ENCODE measurements at regions not wholly inside any gene's neighbourhood (a gene's known extent, or its start where the extent isn't known, plus 50 kb on each side); places are given as distances from the start of the nearest gene placed in this dataset.
A peak's percentile ranks its signal among the peaks of the same experiment; 100 is the strongest.

DNA sequence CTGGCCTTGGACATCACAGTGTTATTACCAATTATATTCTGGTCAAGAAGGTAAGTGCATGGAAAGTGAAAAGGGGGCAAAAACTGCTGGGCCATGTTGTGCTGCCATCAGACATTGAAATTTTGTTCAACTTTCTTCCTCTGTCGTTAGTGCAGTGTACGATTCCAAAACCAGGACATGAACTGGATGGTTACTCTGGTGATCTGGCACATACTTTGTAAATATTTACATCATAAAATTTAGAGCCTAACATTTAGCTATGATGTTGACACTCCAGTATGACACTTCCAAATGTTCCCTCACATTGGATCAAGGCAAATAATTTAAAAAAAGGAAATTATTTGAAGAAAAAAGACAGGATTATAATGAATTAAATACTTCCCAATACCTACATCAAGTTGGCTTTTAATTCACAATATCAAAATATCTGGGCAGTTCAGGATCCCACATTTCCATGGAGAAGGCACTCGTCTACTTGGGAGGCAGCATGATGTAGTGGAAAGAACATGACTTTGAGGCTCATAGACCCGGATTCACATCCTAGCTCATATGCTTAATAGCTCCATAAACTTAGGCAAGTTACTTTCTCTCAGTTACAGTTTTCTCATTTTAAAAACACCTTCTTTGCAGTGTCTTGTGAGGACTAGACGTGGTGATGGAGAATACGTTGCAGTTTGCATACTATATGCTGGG, 342.5 kb upstream of the MPDZ start:
- H4K12ac ChIP-seq (ENCODE audit: low read depth, low read length): no peak overlapping the region
- no peak overlapping the region for H2BK120ac ChIP-seq (ENCODE audit: insufficient read depth, low read length, poor library complexity)
- H3K18ac ChIP-seq (ENCODE audit: low read length): no peak overlapping the region
- no peak overlapping the region for H2BK5ac ChIP-seq (ENCODE audit: low read depth, low read length, poor library complexity)
- H3K27me3 ChIP-seq (ENCODE audit: insufficient read depth, low read length): no peaks in the 10 kb centered on the region
- no peak overlapping the region for H3K4me3 ChIP-seq (ENCODE audit: low read depth, low read length)
- no peak overlapping the region for H3K4me2 ChIP-seq (ENCODE audit: low read length)
- no peak for DNase-seq
- H3K14ac ChIP-seq (ENCODE audit: low read length): no peak overlapping the region
- H3K9ac ChIP-seq (ENCODE audit: low read length): no peak overlapping the region
- no peak overlapping the region for H2AFZ ChIP-seq (ENCODE audit: insufficient read depth, low read length, poor library complexity)
- no peak overlapping the region for H4K8ac ChIP-seq (ENCODE audit: low read depth, low read length)
- WGBS (ENCODE audit: extremely low coverage, insufficient coverage, insufficient read length): no CpG with 5 or more reads among the region's 6 CpGs
- peak overlapping the region; percentile 5 for H3K23ac ChIP-seq (ENCODE audit: low read length)
- no peaks in the 10 kb centered on the region for H3K9me3 ChIP-seq (ENCODE audit: insufficient read depth, low read depth, low read length)
- H2AK5ac ChIP-seq (ENCODE audit: low read length): no peak overlapping the region
- no peaks in the 10 kb centered on the region for H3K79me1 ChIP-seq (ENCODE audit: low read length)
- no peak overlapping the region for H4K91ac ChIP-seq (ENCODE audit: low read depth, low read length)
- H3K27ac ChIP-seq (ENCODE audit: low read depth, low read length): no peak overlapping the region
- H2BK12ac ChIP-seq (ENCODE audit: low read length): no peak overlapping the region
- H3K4ac ChIP-seq (ENCODE audit: low read depth, low read length): no peak overlapping the region
- H3K4me1 ChIP-seq (ENCODE audit: control insufficient read depth in 1 of 2, insufficient read depth in 2 of 2, low read length in 2 of 2): no peaks in the 10 kb centered on the region
- H3K36me3 ChIP-seq (ENCODE audit: control insufficient read depth in 1 of 2, insufficient read depth in 2 of 2, low read length in 2 of 2): no peaks in the 10 kb centered on the region
- no peaks in the 10 kb centered on the region for H3K79me2 ChIP-seq (ENCODE audit: control insufficient read depth, insufficient read depth, low read length, poor library complexity)

DNA sequence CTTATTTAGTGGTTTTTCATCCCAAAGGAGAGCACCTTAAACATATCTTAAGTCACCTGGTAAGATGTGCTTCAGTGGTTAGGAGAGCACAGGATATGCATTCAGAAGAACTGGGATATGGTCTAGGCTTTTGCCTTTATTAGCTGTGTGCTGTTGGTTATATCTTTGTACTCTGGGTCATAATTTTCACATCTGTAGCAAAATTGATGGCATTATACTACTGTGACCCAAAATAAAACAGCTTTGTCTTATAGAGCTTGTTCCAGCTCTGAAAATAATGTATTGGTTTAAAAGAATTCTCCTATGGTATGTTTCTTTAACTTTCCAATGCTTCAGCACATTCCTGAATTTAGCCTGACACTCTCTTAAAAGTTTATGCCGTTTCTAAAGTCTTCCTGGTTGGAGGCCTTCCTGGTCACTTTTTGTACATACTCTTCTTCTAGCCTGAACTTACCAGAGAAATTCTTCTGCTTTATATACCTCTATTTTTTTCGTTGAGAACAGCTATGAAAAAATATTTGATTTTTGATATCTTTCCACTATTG, 337.1 kb upstream of the MPDZ start:
- Histone ChIP-seq H2BK12ac (ENCODE audit: low read length) (no peak overlapping the region), H2AK5ac (ENCODE audit: low read length) (no peak overlapping the region), H3K18ac (ENCODE audit: low read length) (no peak overlapping the region), H3K36me3 (ENCODE audit: control insufficient read depth in 1 of 2, insufficient read depth in 2 of 2, low read length in 2 of 2) (no peaks in the 10 kb centered on the region), H3K79me1 (ENCODE audit: low read length) (no peaks in the 10 kb centered on the region), H3K9me3 (ENCODE audit: insufficient read depth, low read depth, low read length) (no peaks in the 10 kb centered on the region), H2AFZ (ENCODE audit: insufficient read depth, low read length, poor library complexity) (no peak overlapping the region), H4K12ac (ENCODE audit: low read depth, low read length) (no peak overlapping the region), H2BK120ac (ENCODE audit: insufficient read depth, low read length, poor library complexity) (no peak overlapping the region), H3K9ac (ENCODE audit: low read length) (no peak overlapping the region), H3K4me2 (ENCODE audit: low read length) (no peak overlapping the region), H3K4me3 (ENCODE audit: low read depth, low read length) (no peak overlapping the region), H3K23ac (ENCODE audit: low read length) (no peak overlapping the region), H3K79me2 (ENCODE audit: control insufficient read depth, insufficient read depth, low read length, poor library complexity) (no peaks in the 10 kb centered on the region), H3K4ac (ENCODE audit: low read depth, low read length) (no peak overlapping the region), H3K27ac (ENCODE audit: low read depth, low read length) (no peak overlapping the region), H3K27me3 (ENCODE audit: insufficient read depth, low read length) (no peaks in the 10 kb centered on the region), H2BK5ac (ENCODE audit: low read depth, low read length, poor library complexity) (no peak overlapping the region), H3K4me1 (ENCODE audit: control insufficient read depth in 1 of 2, insufficient read depth in 2 of 2, low read length in 2 of 2) (no peaks in the 10 kb centered on the region), H4K91ac (ENCODE audit: low read depth, low read length) (no peak overlapping the region), H4K8ac (ENCODE audit: low read depth, low read length) (no peak overlapping the region), H3K14ac (ENCODE audit: low read length) (no peak overlapping the region)
- DNase-seq: no peak
- WGBS (ENCODE audit: extremely low coverage, insufficient coverage, insufficient read length): no CpG with 5 or more reads among the region's 2 CpGs

DNA sequence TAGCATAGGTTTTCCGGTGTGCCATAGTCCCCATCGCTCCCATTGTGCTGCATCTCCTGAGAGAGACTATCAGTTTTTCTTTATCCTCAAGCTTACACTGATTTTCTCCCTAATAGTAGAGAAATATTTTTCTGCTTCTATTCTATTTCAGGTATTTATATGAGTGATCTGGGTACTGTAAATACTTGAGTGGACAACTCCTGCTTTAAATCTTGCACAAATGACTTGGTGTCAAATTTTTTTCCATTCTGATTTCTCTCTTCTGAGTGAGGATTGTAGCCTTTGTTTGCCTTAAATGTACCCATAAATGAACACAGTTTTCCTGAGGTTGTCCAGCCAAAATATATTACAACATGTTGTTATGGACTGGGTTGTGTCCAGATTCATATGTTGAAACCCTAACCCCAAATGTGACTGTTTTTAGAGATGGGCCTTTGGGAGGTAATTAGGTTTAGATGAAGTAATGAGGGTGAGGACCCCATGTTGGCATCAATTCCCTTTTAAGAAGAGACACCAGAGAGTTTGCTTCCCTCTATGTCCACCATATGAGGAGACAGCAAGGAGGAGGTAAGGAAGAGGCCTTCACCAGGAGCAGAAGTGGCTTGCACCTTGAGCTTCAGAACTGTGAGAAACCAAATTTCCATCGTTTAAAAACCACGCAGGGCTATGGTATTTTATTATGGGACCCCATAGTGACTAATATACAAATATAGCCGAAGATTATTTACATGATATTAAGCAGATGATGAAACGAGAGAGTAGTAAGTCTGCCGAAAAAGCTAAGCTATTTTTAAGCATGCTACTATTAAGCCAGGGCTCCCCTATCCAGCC, 336.4 kb upstream of the MPDZ start:
- Histone ChIP-seq H3K4ac (ENCODE audit: low read depth, low read length) (no peak overlapping the region), H2AK5ac (ENCODE audit: low read length) (no peak overlapping the region), H2BK120ac (ENCODE audit: insufficient read depth, low read length, poor library complexity) (no peak overlapping the region), H3K27me3 (ENCODE audit: insufficient read depth, low read length) (no peaks in the 10 kb centered on the region), H3K18ac (ENCODE audit: low read length) (no peak overlapping the region), H3K4me3 (ENCODE audit: low read depth, low read length) (no peak overlapping the region), H2BK12ac (ENCODE audit: low read length) (no peak overlapping the region), H3K79me2 (ENCODE audit: control insufficient read depth, insufficient read depth, low read length, poor library complexity) (no peaks in the 10 kb centered on the region), H3K36me3 (ENCODE audit: control insufficient read depth in 1 of 2, insufficient read depth in 2 of 2, low read length in 2 of 2) (no peaks in the 10 kb centered on the region), H3K4me1 (ENCODE audit: control insufficient read depth in 1 of 2, insufficient read depth in 2 of 2, low read length in 2 of 2) (no peaks in the 10 kb centered on the region), H4K91ac (ENCODE audit: low read depth, low read length) (no peak overlapping the region), H3K23ac (ENCODE audit: low read length) (no peak overlapping the region), H3K4me2 (ENCODE audit: low read length) (no peak overlapping the region), H3K79me1 (ENCODE audit: low read length) (no peaks in the 10 kb centered on the region), H3K14ac (ENCODE audit: low read length) (no peak overlapping the region), H2BK5ac (ENCODE audit: low read depth, low read length, poor library complexity) (no peak overlapping the region), H2AFZ (ENCODE audit: insufficient read depth, low read length, poor library complexity) (no peak overlapping the region), H3K27ac (ENCODE audit: low read depth, low read length) (no peak overlapping the region), H4K12ac (ENCODE audit: low read depth, low read length) (no peak overlapping the region), H4K8ac (ENCODE audit: low read depth, low read length) (no peak overlapping the region), H3K9ac (ENCODE audit: low read length) (no peak overlapping the region), H3K9me3 (ENCODE audit: insufficient read depth, low read depth, low read length) (no peaks in the 10 kb centered on the region)
- DNase-seq: no peak
- no CpG with 5 or more reads among the region's 7 CpGs for WGBS (ENCODE audit: extremely low coverage, insufficient coverage, insufficient read length)

DNA sequence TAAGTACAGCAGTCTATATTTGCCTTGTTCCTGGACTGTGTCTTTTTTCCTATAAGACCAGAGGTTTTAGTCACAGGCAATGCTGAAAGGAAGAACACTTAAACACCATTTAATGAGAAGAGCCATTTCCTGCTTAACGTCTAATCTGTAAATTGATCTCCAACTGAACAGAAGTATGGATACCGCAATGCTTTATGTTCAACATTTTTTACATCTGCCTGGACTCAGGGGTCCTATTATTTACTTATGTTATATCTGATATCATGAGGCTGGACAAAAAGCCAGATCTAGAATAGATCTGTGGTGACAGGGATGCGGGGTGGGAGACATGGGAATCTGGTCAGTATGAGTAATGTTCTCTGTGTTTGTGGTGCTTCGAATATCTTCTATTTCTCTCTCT, 334.6 kb upstream of the MPDZ start:
- Histone ChIP-seq H3K27ac (ENCODE audit: low read depth, low read length) (no peak overlapping the region), H3K9ac (ENCODE audit: low read length) (no peak overlapping the region), H4K91ac (ENCODE audit: low read depth, low read length) (no peak overlapping the region), H3K79me1 (ENCODE audit: low read length) (no peaks in the 10 kb centered on the region), H3K9me3 (ENCODE audit: insufficient read depth, low read depth, low read length) (no peaks in the 10 kb centered on the region), H4K12ac (ENCODE audit: low read depth, low read length) (no peak overlapping the region), H4K8ac (ENCODE audit: low read depth, low read length) (no peak overlapping the region), H3K36me3 (ENCODE audit: control insufficient read depth in 1 of 2, insufficient read depth in 2 of 2, low read length in 2 of 2) (no peaks in the 10 kb centered on the region), H3K14ac (ENCODE audit: low read length) (no peak overlapping the region), H2BK12ac (ENCODE audit: low read length) (no peak overlapping the region), H3K4me3 (ENCODE audit: low read depth, low read length) (no peak overlapping the region), H2BK5ac (ENCODE audit: low read depth, low read length, poor library complexity) (no peak overlapping the region), H3K27me3 (ENCODE audit: insufficient read depth, low read length) (no peaks in the 10 kb centered on the region), H2BK120ac (ENCODE audit: insufficient read depth, low read length, poor library complexity) (no peak overlapping the region), H2AK5ac (ENCODE audit: low read length) (no peak overlapping the region), H3K18ac (ENCODE audit: low read length) (no peak overlapping the region), H3K23ac (ENCODE audit: low read length) (no peak overlapping the region), H3K79me2 (ENCODE audit: control insufficient read depth, insufficient read depth, low read length, poor library complexity) (no peaks in the 10 kb centered on the region), H3K4me2 (ENCODE audit: low read length) (no peak overlapping the region), H2AFZ (ENCODE audit: insufficient read depth, low read length, poor library complexity) (no peak overlapping the region), H3K4ac (ENCODE audit: low read depth, low read length) (no peak overlapping the region), H3K4me1 (ENCODE audit: control insufficient read depth in 1 of 2, insufficient read depth in 2 of 2, low read length in 2 of 2) (no peaks in the 10 kb centered on the region)
- DNase-seq: no peak
- no CpG with 5 or more reads among the region's 4 CpGs for WGBS (ENCODE audit: extremely low coverage, insufficient coverage, insufficient read length)
